Hepatocyte (in vitro differentiated cells): ENCODE measurements at regions not wholly inside any gene's neighbourhood (a gene's known extent, or its start where the extent isn't known, plus 50 kb on each side); places are given as distances from the start of the nearest gene placed in this dataset.

Experiments used
- CTCF ChIP-seq: fragments of 200-600 bp; sonication (generic); IDR thresholded peaks from 2 replicates; pipeline ENCODE4 v1.5.1; 2016; ENCODE audit warnings: antibody characterized with exemption, mild to moderate bottlenecking; ENCODE audit not compliant: poor library complexity
- EZH2 ChIP-seq: fragments of 200-600 bp; sonication (generic); IDR thresholded peaks from 2 replicates; pipeline ENCODE4 v1.6.1; 2016; ENCODE audit warnings: antibody characterized with exemption, mild to moderate bottlenecking, borderline replicate concordance
- EZH2phosphoT487 ChIP-seq: fragments of 200-600 bp; sonication (generic); IDR thresholded peaks from one replicate; pipeline ENCODE4 v1.6.1; 2018; ENCODE audit warnings: antibody characterized with exemption, mild to moderate bottlenecking, low read depth, moderate library complexity; ENCODE audit not compliant: unreplicated experiment, severe bottlenecking

GRCh38 chr7:25653384-25653783, 425.1 kb upstream of the NPVF start:
- TF ChIP-seq CTCF = no peak
- no peak for TF ChIP-seq EZH2phosphoT487
- no peak for TF ChIP-seq EZH2
